Activated naive CD8-positive, alpha-beta T cell treated with anti-CD3 and anti-CD28 coated beads, Interleukin-2, amount 10 ng/mL, durations not matched to agents 7 days and 5 days (primary cell): ENCODE measurements at regions not wholly inside any gene's neighbourhood (a gene's known extent, or its start where the extent isn't known, plus 50 kb on each side); places are given as distances from the start of the nearest gene placed in this dataset.

ENCODE experiments used
- ATAC-seq: fragments of 150-1000 bp; cut with Tn5 transposase; one replicate; pipeline ENCODE4 v1.10.0; 2021; ENCODE audit warnings: low read depth, moderate library complexity
- POLR2A ChIA-PET: fragments of 350-600 bp; sonication (Branson Sonifier 250); formaldehyde crosslinking; loops from one replicate; lab custom pipeline; 2021; ENCODE audit warnings: antibody characterized with exemption; lab: Charles Lee
- DNase-seq: peaks from one replicate; pipeline ENCODE4 v3.0.0; 2021
- H3K27ac Mint-ChIP-seq: one replicate; pipeline ENCODE4 v1.8.0; 2022; ENCODE audit warnings: mild to moderate bottlenecking, mixed read lengths
- H3K27me3 Mint-ChIP-seq: one replicate; pipeline ENCODE4 v1.8.0; 2022; ENCODE audit warnings: mild to moderate bottlenecking, moderate library complexity, mixed read lengths
- H3K36me3 Mint-ChIP-seq: one replicate; pipeline ENCODE4 v1.8.0; 2021; ENCODE audit warnings: mild to moderate bottlenecking, mixed read lengths
- H3K4me1 Mint-ChIP-seq: one replicate; pipeline ENCODE4 v1.8.0; 2021; ENCODE audit warnings: mixed read lengths
- H3K4me3 Mint-ChIP-seq: one replicate; pipeline ENCODE4 v1.8.0; 2022; ENCODE audit warnings: mild to moderate bottlenecking, moderate library complexity, mixed read lengths
- H3K9me3 Mint-ChIP-seq: one replicate; pipeline ENCODE4 v1.8.0; 2021; ENCODE audit warnings: mixed read lengths

DNA sequence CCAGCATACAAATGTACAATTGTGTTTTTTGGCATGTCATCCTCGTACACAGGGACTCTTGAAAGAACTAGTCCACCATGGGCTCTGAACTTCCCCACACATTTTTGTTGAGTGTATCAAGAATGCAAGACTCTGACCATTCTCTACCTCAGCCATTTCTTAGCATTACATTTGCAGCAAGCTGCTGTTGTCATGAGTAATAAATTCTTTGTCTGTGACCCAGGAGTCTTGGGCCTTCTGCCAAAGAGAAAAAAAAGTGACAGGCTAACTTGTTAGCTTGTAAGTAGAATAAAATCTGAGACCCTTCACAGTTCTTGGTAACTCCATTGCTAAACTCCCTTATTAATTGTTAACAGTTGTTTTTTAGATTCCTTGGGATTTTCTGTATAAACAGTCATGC, 542.3 kb upstream of the MBL2 start:
- H3K4me1 Mint-ChIP-seq = no peaks in the 10 kb centered on the region
- H3K27ac Mint-ChIP-seq = no peak overlapping the region
- no peak overlapping the region for H3K4me3 Mint-ChIP-seq

DNA sequence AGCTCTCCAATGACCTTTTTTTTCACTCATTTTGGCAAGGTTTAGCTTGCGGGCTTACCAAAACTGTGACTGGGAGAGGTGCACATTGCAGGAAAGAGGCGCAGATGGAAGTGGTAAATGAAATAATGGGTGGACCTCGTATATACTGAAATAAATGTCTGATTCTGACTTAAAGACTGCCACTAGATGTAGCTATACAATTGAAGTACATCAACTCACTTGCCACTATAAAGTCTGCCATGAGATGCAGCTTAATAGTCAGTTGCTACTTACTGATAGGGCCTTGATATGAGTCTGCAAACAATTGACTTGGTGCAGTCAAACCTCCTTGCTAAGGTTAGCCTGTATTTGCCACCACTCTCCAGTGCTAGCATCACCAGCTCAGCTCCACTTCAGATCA, 525.9 kb upstream of the MBL2 start:
- H3K4me3 Mint-ChIP-seq = no peak overlapping the region
- H3K36me3 Mint-ChIP-seq = no peaks in the 10 kb centered on the region
- no peak for DNase-seq
- POLR2A ChIA-PET = no interaction called here
- peaks cover 3% of the 10 kb centered on the region for H3K9me3 Mint-ChIP-seq
- no peak for ATAC-seq
- no peaks in the 10 kb centered on the region for H3K27me3 Mint-ChIP-seq
- H3K27ac Mint-ChIP-seq = no peak overlapping the region
- no peaks in the 10 kb centered on the region for H3K4me1 Mint-ChIP-seq

More for the DNA sequence above, 542.3 kb upstream of the MBL2 start:
- Mint-ChIP-seq H3K9me3 (no peaks in the 10 kb centered on the region), H3K27me3 (no peaks in the 10 kb centered on the region), H3K36me3 (no peaks in the 10 kb centered on the region)
- ATAC-seq (no peak), DNase-seq (no peak)
- POLR2A ChIA-PET = no interaction called here

DNA sequence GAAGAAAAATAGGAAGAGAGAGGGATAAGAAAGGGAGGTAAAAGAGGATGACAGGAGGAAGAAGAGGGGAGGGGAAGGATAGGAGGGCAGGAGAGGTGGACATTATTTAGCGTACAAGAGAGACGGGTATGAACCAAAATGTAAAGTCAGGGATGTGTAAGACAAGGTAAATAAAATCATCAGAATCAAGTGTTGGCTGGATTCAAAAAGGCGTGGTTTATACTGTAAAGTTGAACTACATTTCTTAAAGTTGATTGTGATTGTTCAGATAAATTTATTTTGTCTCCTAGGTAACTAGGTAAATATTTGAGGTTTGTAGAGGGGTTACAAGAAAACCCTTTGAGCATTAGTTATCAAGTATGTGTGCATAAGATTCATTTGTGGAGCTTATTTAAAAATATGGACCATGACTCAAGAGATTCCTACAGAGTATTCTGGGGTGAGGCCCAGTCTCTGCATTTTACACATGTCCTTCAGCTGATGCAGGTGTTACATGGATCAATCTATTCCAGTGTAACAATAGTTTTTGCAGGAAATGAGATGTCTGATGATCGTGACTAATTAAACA, 512.1 kb upstream of the MBL2 start:
- no peak for DNase-seq
- Mint-ChIP-seq H3K27me3 (no peaks in the 10 kb centered on the region), H3K27ac (no peak overlapping the region)

DNA sequence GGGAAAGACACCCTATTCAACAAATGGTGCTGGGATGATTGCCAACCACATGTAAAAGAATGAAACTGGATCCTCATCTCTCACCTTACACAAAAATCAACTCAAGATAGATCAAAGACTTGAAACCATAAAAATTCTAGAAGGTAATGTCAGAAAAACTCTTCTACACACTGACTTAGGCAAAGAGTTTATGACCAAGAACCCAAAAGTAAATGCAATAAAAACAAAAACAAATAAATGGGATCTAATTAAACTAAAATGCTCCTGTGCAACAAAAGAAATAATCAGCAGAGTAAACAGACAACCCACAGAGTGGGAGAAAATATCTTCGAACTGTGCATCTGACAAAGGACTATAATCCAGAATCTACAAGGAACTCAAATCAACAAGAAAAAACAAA, 504.2 kb upstream of the MBL2 start:
- peaks cover 6% of the 10 kb centered on the region for H3K9me3 Mint-ChIP-seq
- no peaks in the 10 kb centered on the region for H3K36me3 Mint-ChIP-seq
- no peaks in the 10 kb centered on the region for H3K4me1 Mint-ChIP-seq
- no peaks in the 10 kb centered on the region for H3K27me3 Mint-ChIP-seq
- no peak overlapping the region for H3K27ac Mint-ChIP-seq
- POLR2A ChIA-PET = no interaction called here
- H3K4me3 Mint-ChIP-seq = no peak overlapping the region
- DNase-seq (no peak), ATAC-seq (no peak)

More for the DNA sequence above, 512.1 kb upstream of the MBL2 start:
- POLR2A ChIA-PET = no interaction called here
- Mint-ChIP-seq H3K4me3 (no peak overlapping the region), H3K36me3 (no peaks in the 10 kb centered on the region), H3K9me3 (no peaks in the 10 kb centered on the region), H3K4me1 (no peaks in the 10 kb centered on the region)
- ATAC-seq = no peak

DNA sequence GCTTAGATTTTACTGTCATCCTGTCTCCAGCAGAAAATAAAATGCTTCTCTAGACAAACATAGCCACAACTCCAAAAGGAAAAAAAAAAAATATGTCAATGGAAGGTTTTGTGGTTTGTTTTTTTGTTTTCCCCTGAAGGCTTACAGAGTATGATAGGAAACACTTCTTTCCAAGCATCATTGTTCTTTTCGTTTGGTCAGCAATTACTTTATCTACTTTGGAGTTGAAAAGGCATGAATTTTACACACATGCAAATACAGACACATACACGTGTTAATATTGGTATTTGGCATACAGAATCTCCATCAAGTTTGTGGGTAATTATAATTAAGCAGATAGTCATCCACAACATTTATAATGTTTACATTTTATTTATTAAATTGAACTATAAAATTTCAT, 496.9 kb upstream of the MBL2 start:
- Mint-ChIP-seq H3K36me3 (no peaks in the 10 kb centered on the region), H3K4me3 (no peak overlapping the region), H3K27me3 (no peaks in the 10 kb centered on the region), H3K4me1 (no peaks in the 10 kb centered on the region), H3K9me3 (peaks cover 6% of the 10 kb centered on the region), H3K27ac (no peak overlapping the region)
- POLR2A ChIA-PET = no interaction called here
- ATAC-seq (no peak), DNase-seq (no peak)

DNA sequence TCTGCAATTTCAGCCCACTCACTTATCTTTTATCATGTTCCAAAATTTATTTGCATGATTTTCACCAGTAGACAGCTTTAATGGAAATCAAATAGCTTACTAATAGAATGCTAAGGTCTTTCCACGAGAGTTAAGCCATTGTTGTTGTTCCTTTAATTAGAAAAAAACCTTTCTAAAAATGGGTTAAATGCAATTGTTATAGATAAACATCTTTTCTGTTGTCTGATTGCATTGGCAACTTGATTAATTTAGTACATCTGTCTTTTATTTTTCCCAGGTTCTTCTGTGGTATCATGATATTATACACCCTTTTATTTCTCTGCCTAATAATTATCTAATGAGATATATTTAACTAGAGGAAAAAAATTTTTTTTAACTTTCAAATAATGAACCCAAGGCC, 487.6 kb upstream of the MBL2 start:
- no peak overlapping the region for H3K4me3 Mint-ChIP-seq
- H3K9me3 Mint-ChIP-seq = peaks cover 5% of the 10 kb centered on the region
- H3K36me3 Mint-ChIP-seq = no peaks in the 10 kb centered on the region
- no peaks in the 10 kb centered on the region for H3K4me1 Mint-ChIP-seq
- POLR2A ChIA-PET = no interaction called here
- H3K27me3 Mint-ChIP-seq = no peaks in the 10 kb centered on the region
- H3K27ac Mint-ChIP-seq = no peak overlapping the region
- no peak for DNase-seq
- ATAC-seq = no peak

DNA sequence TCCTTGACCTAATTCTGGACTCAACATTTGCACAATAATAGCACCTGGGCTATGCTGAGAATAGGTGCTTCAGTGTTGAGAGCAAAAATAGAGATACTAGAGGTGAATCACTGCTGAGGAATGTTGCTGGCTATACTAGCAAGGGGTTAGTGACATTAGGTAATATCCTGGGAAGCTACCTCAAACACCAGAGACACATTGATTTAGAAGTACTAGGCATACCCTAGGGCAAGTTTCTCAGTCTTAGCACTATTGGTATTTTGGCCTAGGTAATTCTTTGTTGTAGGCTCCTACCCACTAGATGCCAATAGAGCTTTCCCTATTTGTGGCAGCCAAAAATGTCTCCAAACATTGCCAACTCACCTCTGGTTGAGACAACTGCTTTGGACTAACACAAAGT, 484.0 kb upstream of the MBL2 start:
- H3K4me3 Mint-ChIP-seq = no peak overlapping the region
- no peak for ATAC-seq

DNA sequence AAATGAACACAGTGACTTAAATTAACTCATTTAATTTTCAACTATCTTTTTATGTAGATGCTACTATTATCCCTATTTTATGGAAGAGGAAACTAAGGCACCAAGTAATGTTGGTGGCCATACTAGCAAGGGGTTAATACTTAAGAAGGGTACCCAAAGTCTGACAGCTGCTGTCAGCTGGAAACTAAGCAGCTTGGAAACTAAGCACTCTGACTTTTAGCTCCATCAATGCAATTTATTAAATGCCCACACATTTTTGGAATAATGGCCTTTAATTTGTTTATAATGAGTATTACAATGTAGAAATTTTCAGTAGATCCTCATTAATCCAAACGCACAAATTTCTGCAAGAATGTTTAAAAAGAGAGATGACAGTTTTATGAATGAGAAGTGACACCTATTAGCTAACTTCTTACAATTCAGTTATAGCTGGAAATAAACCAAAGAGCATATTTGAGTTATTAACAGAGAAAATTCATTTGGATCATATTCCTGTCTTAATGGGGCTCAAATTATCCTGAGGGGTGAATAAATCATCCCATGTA, 483.1 kb upstream of the MBL2 start:
- POLR2A ChIA-PET = no interaction called here
- ATAC-seq (no peak), DNase-seq (no peak)
- Mint-ChIP-seq H3K4me3 (no peak overlapping the region), H3K27ac (no peak overlapping the region), H3K4me1 (no peaks in the 10 kb centered on the region), H3K36me3 (no peaks in the 10 kb centered on the region), H3K9me3 (peaks cover 14% of the 10 kb centered on the region), H3K27me3 (no peaks in the 10 kb centered on the region)

More for the DNA sequence above, 484.0 kb upstream of the MBL2 start:
- H3K9me3 Mint-ChIP-seq = peaks cover 14% of the 10 kb centered on the region
- no peak overlapping the region for H3K27ac Mint-ChIP-seq
- no peaks in the 10 kb centered on the region for H3K27me3 Mint-ChIP-seq
- no peaks in the 10 kb centered on the region for H3K36me3 Mint-ChIP-seq
- POLR2A ChIA-PET = no interaction called here
- no peaks in the 10 kb centered on the region for H3K4me1 Mint-ChIP-seq
- DNase-seq = no peak

DNA sequence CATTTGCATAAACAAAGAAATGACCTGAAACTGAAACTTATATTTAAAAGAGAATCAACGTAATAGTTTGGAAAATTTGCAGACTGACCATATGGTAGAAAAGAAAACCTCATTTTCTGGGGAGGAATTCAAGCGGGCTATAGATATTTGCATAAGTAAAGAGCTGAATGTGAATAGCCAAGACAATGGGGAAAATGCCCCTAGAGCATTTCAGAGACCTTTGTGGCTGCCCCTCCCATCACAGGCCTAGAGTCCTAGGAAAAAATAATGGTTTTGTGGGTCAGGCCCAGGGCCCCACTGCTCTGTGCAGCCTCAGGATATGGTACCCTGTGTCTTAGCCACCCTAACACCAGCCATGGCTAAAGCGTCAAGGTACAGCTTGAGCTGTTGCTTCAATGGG, 480.6 kb upstream of the MBL2 start:
- Mint-ChIP-seq H3K27ac (no peak overlapping the region), H3K9me3 (peaks cover 15% of the 10 kb centered on the region)

DNA sequence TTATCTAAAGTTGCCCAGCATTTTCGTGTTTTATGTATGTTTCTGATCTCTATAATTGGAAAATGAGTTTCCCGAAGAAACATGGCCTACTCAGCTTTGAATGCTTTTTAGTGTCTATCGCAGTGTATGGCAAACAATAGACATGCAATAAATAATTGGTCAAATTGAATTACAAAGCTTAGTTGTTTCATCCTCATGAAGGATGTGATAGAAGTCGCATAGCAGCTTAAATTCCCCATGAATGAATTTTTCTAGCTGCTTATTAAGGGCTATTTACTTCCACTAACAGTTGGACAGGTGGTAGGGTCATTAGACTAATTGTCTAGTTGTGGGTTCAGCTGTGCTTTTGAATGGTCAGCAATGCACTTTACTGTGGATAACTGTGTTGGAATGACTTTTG, 467.3 kb upstream of the MBL2 start:
- POLR2A ChIA-PET = no interaction called here

More for the DNA sequence above, 480.6 kb upstream of the MBL2 start:
- Mint-ChIP-seq H3K4me3 (no peak overlapping the region), H3K36me3 (no peaks in the 10 kb centered on the region), H3K27me3 (no peaks in the 10 kb centered on the region), H3K4me1 (no peaks in the 10 kb centered on the region)
- POLR2A ChIA-PET = no interaction called here
- no peak for DNase-seq
- ATAC-seq = no peak

DNA sequence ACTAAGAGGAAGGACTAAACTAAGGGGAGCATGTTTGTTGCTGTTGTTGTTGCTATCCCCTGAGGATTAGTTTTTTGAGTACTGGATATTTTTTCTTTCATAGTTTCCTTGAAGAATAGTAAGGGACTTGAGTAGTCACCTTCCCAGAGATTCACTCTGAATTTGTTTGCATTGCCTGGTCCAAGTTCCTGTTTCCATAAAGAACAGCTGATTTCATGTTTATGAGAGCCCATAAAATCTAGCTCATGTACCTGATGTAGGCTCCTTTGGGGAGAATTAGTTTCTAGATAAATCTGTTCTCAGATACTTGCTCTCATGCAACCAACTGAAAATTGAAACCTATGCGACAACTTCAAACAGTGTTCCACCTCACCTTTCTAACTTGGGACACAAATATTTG, 464.4 kb upstream of the MBL2 start:
- no peak overlapping the region for H3K27ac Mint-ChIP-seq
- no peaks in the 10 kb centered on the region for H3K36me3 Mint-ChIP-seq
- no peak for DNase-seq
- H3K27me3 Mint-ChIP-seq = no peaks in the 10 kb centered on the region
- ATAC-seq = no peak
- H3K4me1 Mint-ChIP-seq = no peaks in the 10 kb centered on the region
- POLR2A ChIA-PET = no interaction called here
- no peaks in the 10 kb centered on the region for H3K9me3 Mint-ChIP-seq
- H3K4me3 Mint-ChIP-seq = no peak overlapping the region

More for the DNA sequence above, 467.3 kb upstream of the MBL2 start:
- Mint-ChIP-seq H3K36me3 (no peaks in the 10 kb centered on the region), H3K27me3 (no peaks in the 10 kb centered on the region), H3K4me1 (no peaks in the 10 kb centered on the region), H3K27ac (no peak overlapping the region), H3K9me3 (no peaks in the 10 kb centered on the region), H3K4me3 (no peak overlapping the region)
- DNase-seq = no peak
- no peak for ATAC-seq

DNA sequence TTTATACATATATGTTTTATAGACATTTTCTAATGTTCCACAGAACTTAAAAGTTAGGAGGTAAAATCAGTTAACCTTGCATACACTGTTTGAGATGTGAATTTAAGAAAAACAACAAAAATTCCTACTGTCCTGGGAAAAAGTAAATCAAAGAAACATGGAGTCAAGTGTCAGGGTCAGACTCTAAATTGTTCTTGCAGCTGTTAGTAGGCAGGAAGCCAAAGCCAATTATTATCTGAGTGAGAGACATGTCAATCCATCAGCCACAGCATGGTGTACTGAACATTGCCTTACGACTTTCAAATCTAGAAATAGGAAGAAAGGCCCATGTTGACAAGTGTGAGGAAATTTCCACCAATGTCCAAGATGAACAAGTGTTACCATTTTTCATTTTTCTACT, 461.2 kb upstream of the MBL2 start:
- no peaks in the 10 kb centered on the region for H3K36me3 Mint-ChIP-seq
- POLR2A ChIA-PET = no interaction called here
- H3K9me3 Mint-ChIP-seq = no peaks in the 10 kb centered on the region
- H3K4me1 Mint-ChIP-seq = no peaks in the 10 kb centered on the region
- DNase-seq (no peak), ATAC-seq (no peak)
- no peak overlapping the region for H3K4me3 Mint-ChIP-seq
- no peak overlapping the region for H3K27ac Mint-ChIP-seq
- H3K27me3 Mint-ChIP-seq = no peaks in the 10 kb centered on the region

DNA sequence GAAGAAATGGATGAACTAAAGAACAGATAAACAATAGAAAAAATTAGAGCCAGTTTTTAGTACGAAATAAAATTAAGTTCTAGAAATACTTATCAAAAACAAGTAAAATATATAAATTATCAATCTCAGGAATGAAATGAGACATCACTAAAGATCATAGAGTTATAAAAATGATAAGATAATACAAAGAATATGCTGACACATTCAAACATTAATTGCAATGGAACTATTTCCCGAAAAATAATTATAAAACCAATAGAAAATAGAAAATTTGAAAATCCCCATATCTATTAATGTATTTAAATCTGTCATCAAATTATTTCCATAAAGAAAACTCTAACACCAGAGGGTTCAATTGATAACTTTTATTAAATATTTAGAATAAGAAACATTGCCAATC, 458.1 kb upstream of the MBL2 start:
- Mint-ChIP-seq H3K4me1 (no peaks in the 10 kb centered on the region), H3K36me3 (no peaks in the 10 kb centered on the region), H3K27ac (no peak overlapping the region), H3K27me3 (no peaks in the 10 kb centered on the region), H3K9me3 (no peaks in the 10 kb centered on the region), H3K4me3 (no peak overlapping the region)
- POLR2A ChIA-PET = no interaction called here
- no peak for ATAC-seq
- DNase-seq = no peak

DNA sequence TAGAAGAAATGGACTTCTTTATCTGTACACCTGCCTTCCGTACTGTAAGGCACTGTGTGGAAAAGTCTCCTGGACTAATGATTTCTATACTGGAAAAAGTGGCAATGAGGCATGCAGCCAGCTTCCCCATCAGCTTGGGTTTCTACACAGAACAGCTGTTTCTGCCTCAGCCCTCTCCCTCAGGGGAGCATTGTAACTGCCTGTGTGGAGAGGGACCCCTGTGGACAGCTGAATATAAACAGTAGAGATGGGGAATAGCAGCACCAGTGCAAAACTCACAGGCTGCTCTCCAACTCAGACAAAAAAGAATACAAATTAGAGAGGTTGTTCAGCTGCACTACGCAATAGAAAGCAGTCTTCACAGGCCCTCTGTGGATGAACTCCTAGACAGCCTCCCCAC, 451.3 kb upstream of the MBL2 start:
- POLR2A ChIA-PET = no interaction called here
- DNase-seq = no peak
- no peak for ATAC-seq
- H3K27me3 Mint-ChIP-seq = no peaks in the 10 kb centered on the region
- H3K36me3 Mint-ChIP-seq = no peaks in the 10 kb centered on the region
- no peak overlapping the region for H3K4me3 Mint-ChIP-seq
- no peak overlapping the region for H3K27ac Mint-ChIP-seq
- peaks cover 2% of the 10 kb centered on the region for H3K9me3 Mint-ChIP-seq
- no peaks in the 10 kb centered on the region for H3K4me1 Mint-ChIP-seq

DNA sequence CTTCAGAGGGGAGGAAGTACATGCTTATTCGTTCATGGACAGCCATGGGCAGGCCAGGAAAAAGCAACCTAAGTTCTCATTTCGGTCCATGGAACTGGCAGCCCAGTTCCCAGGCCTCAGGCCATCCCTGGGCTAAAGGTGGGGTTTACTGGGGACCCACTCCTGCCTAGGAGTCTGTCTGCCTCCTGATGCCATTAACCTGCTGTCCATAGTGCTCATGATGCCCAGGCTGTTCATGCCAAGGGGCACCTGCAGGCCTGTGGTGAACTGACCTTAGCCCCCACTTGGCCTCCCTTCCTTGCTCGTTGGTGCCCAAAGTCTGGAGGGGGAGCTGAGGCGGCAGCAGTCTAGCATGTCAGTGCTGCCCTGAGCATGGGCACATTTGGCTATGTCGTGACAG, 450.2 kb upstream of the MBL2 start:
- no peak for ATAC-seq
- H3K27ac Mint-ChIP-seq = no peak overlapping the region
- H3K4me1 Mint-ChIP-seq = no peaks in the 10 kb centered on the region
- POLR2A ChIA-PET = no interaction called here
- no peaks in the 10 kb centered on the region for H3K27me3 Mint-ChIP-seq
- H3K4me3 Mint-ChIP-seq = no peak overlapping the region
- H3K9me3 Mint-ChIP-seq = peaks cover 2% of the 10 kb centered on the region
- no peaks in the 10 kb centered on the region for H3K36me3 Mint-ChIP-seq
- no peak for DNase-seq
